ENCODE measurements at regions not wholly inside any gene's neighbourhood (a gene's known extent, or its start where the extent isn't known, plus 50 kb on each side); places are given as distances from the start of the nearest gene placed in this dataset.
A peak's percentile ranks its signal among the peaks of the same experiment; 100 is the strongest.
"Not testable (repeated sequence)": the region's sequence is repeated elsewhere in the genome, so short reads cannot be mapped to it uniquely, and the experiment has no call there.

DNA sequence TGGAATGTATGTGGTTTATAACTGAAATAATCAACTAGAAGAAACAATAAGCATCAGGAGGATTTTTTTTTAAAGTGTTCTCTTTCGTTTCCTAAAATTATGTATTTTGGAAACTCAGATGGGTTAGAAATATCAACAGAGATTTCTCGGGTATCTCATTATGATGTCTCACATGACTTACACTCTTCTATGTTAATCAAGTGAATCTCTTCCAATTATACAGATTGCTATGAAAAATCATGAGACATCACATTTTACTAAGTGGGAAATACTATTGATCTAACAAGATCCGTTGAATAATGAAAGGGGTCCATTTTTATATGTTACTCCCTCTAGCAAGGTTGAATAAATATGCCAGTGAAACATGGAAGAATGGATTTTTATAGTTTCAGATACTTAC, 54.7 kb upstream of the NRIP1 start:
- DNase-seq: no peak

DNA sequence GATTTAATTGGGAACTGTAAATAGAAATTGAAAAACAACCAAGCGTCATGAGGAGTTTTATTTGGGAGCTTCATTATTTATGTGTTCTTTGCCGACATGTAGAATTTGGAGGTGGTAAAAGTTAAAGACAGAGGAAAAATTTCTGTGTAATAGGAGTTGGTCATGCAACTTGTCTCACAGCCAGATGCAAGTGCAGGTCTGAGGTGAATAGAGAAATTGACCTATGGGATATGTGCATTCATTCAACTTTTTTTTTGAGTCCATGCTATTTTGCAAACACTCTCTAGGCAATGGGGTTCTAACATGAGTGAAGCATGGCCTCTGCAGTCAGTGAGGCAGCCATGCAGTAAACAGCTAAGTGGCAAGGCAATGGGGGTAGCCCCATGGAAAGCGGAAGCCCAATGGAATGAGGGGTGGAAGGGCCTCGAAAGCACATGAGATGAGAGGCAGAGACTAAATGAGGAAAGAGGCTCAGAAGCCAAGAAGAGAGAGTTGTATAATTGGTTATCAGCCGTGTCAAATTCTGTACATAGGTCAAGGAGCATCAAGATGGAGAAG, 56.4 kb upstream of the NRIP1 start:
- no peak for DNase-seq

DNA sequence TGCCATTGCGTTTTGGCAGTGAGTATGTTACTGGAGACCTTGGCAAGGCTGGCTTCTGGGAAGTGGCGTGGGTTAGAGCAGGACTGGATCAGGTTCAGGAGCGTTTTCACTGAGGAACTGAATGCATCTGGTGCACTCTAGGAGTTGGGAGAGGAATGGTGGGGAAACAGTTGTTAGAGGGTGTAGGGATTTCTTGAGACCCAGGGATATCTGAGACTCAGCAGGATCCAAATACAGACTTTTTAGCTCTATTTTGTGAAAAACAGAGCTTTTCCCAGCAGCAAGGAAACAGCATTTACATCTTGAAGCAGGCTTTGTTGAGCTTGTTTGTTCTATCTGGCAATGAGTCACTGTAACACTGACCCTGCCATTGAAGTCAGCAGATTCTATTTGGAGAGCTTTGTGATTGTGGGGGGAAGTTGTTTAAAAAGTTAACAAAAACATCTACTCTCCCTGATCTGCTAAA, 56.9 kb upstream of the NRIP1 start:
- no peak for DNase-seq

DNA sequence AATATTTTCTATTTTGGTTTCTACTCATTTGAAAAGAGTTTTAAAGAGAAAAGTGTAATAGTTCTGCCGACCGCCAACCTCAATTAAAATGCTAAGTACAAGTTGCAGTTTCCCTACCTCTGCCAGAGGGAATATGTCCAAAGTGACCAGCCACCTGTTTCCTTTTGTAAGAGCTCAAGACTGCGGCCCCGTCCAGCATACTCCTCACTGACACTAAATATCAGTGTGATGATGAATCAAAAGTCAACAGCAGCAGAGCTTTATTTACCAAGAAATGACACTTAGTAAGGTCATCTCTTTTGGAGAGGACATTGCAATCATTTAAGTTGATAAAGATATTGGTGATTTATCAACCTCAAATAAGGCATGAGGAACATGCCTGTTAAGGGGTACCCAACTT, 57.4 kb upstream of the NRIP1 start:
- DNase-seq: no peak

DNA sequence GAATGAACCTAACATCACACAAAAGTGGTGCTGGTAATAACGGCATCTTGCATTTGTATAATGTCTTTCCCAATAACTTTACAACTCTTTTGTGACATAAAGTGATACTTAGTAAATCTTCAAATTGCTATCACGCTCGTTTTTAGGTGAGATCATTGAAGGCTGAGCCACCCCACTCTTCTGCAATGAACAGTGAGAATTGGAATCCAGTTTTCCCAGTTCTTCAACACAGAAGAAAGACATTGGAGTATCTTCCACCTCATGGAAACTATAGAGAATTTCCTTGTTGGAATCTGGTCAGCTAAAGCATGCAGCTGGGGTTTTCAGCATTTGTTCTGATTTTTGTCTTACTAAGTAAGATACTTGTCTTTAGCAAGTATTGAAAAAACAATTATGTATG, 59.9 kb upstream of the NRIP1 start:
- no peak for DNase-seq

DNA sequence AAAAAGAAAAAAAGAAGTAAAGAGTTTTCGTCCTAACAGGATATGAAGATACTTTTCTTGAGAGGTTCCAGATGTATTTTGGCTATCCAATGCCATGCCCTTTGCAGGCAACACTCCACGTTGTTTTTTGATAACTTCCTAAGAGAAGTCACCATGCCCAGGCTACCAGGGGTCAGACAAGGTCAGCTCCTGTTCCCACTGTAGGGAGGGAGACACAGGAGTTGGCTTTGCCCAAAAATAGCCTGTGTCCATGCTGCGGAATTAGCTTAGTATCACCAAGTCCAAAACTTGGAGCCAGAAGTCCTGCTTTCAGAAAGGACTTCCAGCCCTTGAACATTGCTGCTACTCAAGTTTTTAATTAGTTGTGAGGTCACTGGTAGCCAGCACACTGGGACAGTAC, 62.1 kb upstream of the NRIP1 start:
- DNase-seq: no peak

DNA sequence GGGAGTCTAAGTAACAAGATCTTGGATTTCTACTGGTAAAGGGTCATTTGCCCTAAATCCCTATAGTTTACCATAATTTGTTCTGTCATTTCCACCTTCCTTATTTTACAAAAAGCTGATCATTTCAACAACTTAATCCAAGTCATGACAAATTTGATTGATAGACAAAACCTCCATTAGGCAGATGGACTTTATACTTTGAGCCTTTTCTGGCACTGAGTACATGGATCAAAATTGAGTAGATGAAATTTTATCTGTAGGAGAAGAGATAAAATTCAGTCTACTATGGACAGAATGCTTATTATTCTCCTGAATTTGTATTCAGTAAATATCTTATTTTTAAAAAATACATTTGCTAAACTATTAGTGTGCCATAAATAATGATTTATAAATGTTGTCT, 62.6 kb upstream of the NRIP1 start:
- no peak for DNase-seq

DNA sequence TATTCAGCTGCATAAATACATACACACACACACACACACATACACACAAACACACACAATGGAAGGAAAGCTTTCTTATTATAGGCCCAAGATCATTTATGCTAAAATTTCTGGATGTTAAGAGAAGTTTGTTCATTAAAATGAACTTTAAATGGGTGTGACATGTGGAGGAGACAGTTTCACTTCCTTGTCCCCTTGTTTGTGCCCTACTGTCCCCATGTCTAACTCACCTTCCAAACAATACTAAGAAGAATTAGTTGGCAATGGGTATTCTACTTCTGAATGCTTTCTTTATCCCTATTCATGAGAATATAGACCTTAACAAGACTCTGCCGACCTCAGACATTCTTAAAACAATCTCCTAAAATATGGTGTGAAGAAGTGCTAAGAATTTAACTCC, 63.5 kb upstream of the NRIP1 start:
- DNase-seq: no peak

DNA sequence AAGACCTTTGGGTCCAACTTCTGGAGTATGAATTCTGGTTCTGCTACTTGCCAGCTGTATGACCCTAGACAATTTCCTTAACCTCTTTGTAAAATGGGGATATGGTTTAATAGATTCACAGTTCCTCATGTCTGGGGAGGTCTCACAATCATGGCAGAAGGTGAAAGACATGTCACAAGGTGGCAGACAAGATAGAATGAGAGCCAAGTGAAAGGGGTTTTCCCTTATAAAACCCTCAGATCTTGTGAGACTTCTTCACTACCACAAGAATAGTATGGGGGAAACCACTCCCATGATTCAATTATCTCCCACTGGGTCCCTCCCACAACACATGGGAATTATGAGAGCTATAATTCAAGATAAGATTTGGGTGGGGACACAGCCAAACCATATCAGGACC, 63.9 kb upstream of the NRIP1 start:
- DNase-seq: not testable (repeated sequence)

DNA sequence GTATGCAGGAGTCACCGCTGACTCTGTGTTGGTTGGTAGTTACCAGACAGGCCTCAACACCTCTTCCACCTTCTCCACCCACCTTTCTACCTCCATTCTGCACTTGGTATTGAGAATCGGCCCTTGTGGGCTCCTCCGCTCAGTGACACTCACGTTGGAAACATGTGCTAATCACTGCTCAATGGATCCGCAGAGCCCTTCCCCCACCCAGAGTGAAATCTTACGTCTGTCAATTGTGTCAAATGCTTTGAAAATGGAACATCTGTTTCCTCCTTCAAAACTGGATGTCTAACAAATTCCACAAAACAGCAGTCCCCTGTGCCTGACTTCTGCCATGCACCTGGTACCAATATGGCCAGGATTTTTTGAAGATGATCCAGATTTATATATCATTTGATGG, 65.5 kb upstream of the NRIP1 start:
- peak; percentile 6 to 60 for DNase-seq

DNA sequence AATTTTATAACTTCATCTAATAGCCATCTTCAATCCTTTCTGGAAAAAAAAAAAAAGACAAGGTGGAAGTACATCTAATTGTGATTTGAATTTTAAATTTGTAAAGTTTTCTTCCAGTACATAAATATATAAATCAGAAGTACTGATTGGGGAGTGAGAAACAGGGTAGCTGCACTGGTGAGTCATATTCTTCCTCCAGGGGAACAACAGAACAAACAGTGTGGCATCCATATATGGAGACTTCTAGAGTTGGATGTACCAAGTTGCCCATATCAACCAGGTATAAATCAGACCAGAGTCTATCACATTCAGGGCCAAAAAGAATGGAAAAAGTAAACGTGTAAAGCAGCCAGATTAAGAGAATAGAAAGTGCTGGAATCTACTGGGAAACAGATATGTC, 66.0 kb upstream of the NRIP1 start:
- DNase-seq: no peak

DNA sequence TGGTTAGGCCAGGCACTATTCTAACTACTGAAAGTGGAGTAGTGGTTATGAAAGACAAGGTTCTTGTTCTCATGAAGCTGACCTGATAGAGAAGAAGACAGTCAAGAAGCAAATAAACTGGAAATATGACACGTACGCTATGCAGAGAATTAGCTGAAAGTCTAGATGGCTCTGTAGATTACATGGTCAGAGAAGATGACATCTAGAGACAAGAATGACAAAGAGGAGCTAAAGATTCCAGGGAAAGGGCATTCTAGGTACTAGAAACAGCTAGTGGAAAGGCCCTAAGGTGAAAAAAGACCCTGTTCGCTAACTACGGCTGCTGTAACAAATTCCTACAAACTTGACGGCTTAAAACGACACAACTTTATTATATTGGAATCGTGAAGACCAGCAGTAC, 68.0 kb upstream of the NRIP1 start:
- DNase-seq: no peak

DNA sequence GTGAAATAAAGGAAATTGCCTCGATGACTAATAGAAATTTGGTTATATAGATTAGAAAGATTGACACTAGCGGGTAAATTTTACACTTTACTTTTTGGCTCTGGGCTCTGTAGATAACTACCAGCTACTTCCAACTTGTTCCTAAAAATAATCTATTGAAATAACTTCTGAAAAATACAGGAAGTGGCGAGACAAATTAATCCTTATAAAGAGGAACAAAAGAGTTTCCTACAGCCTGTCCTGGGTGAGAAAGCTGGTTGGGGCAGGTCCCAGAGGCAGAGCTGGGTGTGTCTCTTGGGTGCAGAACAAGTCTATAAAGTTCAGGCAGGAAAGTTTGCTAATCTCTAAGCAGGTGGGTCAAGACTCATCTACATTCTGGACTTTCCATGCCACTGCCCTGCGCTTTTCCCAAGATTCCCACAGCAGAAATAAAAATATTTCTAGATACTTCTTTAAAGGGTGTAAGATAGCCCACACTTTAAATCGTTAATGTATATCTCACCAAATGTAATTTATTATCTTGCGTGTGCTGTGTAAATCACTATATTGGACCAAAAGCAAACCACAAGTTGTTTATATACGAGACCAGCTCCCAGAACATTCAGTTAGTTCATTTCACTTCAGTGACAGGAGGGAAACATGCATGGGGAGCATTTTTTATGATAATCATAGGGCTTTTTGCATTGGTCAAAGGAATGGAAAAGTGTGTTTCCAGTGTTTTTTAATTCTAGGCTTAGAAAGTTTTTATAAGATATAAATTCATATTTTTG, 70.1 kb upstream of the NRIP1 start:
- DNase-seq: no peak

DNA sequence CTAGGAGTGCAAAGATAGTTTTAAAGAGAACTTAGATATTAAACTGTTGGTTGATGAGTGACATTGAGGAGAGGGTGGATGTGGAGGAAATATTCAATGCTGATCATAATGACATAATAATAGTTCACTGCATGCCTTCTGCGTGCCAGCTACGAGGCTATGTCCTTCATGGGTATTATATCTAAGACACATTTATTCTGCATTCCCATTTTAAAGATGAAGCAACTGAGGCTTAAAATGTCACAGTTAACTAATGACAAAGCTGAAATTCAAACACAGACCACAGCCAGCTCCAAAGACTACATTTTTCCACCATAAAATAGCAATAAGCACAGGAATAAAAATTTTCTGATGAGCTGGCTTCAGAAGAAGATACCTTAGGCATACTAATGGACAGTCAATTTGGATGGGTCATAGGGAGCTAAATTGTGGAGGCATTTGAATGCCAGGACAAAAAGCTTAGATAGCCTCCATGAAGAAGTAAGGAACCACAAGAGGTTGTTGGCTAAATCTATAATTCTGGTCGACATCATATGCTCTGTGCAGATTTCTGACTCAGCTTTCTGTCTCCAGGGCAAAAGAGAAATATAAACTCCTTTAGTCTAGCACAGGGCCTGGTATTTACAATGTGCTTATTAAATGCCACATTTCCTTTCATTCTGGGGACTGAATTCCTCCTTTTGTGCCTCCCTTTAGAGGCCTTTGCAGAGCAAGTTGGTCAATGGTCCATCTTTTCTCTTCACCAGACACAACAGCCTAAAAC, 71.2 kb upstream of the NRIP1 start:
- DNase-seq: no peak

DNA sequence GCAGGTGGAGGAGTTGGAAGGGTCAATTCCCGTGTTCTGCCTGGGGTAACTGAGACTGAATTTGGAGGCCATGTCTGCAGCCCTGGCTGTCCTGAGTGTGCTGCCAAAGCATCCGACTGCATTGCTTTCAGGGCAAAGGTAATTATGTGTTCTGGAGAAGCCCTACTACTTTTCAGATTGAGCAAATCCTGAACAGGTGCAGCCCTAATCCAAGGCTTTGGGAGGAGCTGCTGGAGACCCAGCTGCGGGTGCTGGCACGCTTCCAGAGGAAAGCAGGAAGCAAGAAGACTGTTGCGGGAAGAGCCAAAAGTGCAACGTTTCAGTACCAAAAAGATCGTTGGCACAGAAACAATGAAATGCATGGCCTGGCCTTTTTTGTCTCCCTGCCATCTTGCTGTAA, 73.7 kb upstream of the NRIP1 start:
- DNase-seq: peak; percentile 92 to 97

DNA sequence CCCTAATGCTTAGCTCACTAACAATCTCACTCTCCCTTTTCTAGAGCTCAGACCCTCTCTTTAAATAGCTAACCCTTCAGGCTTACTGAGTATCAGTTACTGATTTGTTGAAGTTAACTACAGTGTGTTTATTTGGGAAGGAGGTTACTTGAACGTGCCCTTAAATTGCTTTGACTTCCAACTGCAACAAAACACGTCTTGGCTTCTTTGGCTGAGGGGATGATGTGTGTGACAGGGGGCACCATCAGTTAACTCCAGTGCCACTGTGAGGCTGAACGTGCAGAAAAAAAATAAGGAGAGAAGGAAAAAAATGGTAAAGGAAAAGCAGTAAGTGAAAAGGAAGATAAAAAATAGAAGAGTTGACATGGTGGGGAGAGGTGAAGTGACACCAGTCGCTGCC, 75.1 kb upstream of the NRIP1 start:
- DNase-seq: no peak

DNA sequence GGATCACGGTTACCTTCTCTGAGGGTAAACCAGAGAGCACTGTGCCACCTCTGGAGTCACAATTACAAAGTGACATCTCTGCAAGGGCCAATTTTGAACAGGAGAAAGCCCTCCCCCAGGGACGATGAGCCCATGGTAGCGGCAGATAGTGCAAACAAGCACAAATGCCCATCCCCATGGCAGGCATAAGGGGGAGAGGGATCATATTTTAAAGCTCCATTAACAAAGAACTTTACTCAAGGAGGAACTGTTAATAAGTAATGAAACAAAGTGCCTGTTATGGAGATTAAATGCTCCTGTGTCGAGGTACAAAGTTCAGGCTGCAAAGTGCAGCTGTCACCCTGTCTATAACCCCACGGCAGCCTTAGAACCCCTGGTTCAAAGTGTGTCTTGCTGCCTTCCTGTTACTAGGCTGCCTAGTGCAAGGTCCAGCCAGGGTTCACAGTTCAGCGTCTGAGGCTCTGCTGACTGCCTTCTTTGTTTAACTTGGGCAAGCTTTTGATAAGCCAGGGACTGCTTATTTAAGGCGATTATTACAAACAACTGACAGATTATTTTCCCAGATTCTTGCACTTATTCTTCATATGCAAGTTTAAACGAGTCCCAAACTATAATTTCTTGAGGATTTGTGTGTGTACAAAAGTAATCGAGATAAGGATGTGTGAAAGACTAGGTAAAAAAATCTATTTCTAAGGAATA, 75.7 kb upstream of the NRIP1 start:
- DNase-seq: peak; percentile 63 to 89

DNA sequence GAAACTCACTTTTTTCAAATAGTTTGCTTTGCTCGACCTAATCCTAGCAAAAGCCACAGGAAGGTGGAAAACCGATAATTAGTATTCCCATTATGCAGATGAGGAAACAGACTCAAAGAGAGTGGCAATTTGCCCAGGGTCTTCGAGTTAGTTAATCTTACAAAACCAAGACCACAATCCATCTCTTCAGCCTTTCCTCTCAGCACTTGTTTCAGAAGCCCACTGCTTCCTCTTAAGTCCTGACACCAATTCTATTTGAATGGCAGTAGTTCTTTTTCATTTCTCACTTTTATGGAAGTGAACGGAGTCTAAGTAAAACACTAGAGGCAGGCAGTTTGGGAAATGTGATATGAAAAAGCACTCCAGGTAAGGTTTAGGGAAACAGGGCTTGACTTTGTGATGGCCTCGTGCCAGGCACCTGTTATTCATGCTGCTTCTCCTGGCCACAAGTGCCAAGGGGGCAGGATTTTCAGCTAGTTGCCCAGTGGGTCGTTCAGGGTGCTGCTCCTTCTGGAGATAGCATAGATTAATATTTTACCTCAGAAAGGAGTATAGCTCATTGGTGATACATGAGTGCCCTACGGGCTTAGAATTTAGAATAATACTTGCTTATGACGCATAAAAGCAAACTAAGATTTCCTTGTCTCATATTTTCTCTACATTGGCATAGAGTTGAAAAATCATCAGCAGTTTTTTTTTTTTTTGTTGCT, 76.6 kb upstream of the NRIP1 start:
- peak; percentile 64 to 81 for DNase-seq

DNA sequence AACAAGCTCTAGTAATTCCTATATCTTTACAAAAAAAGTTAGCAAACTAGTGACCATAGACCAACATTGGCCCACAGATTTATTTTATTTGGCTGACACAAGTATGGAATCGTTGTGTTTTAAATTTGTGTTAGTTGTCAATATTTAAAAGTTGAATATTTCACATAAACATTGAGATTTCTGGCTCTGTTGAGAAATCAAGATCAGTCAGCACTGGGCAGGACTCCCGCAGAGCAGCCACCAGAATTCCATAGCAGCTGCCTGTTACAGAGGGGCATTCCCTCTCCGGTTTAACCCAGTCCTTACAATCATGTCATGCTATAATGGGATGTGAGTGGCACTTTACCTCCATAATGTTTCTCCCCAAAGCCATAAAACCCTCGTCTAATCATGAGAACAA, 79.2 kb upstream of the NRIP1 start:
- no peak for DNase-seq

DNA sequence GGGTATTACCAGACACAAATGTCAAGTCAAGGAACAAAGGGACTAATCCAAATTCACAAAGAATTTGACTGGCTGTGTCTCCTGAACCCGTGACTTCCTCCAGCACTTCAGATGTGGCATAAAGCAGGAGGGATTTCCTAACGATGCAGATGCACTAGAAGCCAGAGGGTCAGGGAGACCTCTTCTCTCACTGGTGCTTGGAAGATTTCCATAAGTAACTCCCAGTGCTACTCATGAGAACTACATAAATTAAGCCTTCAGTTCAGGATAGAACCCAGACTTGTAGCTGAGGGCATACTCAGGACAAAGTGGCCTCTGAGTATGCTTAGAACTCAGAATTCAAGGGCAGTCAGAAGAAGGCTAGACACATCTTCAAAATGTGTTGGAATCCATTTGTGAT, 83.6 kb upstream of the NRIP1 start:
- DNase-seq: no peak

DNA sequence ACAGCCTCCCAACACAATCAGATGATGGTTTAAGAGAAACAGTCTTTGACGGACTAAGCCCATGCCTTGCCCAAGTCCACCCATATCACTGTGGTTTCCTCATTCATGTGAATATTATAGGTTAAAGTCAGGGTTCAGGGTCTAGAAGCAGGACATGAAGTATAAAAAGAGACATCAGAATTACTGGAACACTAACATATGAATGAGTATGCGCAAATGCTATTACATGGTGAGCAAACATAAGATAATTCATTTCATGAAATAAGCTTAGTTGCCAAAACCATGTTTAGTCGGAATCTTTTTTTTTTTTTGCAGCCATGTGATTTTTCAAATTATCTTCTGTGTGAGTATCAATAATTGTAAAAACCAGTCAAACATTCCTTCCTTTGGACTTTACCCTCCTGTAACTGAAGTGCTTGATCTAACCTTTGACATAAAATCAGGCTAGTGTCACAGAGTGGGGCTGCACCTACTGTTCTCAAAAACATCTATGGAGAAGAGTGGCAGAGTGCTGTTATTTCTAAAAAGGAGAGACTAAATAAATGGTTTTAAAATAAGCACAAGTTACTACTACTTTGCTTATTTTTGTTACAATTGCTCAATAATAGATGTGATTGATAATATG, 84.9 kb upstream of the NRIP1 start:
- DNase-seq: no peak

DNA sequence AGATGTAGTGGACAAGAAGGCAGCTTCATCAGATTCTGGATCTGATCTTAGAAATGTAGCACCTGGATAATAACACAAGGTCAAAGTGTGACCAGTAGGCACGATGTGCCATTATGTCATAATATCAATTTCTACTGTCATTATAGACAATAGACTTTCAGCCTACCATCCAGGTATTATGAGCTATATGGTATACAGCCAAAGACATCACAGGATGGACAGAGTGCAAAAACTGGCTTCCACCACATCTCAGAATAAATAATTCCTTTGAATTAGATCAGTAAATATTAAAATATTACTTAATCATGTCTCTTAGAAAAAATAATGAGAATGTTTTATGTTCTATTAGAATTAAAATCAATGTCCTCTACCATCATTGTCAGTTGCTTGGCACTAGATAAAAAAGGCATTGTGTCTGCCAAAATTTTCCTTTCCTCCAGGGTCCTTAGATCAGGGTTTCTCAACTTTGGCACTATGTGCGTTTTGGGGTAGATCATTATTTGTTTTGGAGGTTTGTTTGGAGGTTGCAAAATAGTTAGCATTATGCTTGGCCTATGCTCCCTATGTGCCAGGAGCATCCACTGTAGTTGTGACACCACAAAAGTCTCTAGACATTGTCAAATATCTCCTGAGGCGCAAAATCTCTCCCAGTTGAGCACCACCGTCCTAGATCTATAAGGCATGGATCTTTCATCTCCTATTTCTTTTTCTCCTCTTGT, 86.7 kb upstream of the NRIP1 start:
- no peak for DNase-seq
